DMS 273 (cell line): ENCODE measurements at regions not wholly inside any gene's neighbourhood (a gene's known extent, or its start where the extent isn't known, plus 50 kb on each side); places are given as distances from the start of the nearest gene placed in this dataset.
A peak's percentile ranks its signal among the peaks of the same experiment; 100 is the strongest.
"Not testable (repeated sequence)": the region's sequence is repeated elsewhere in the genome, so short reads cannot be mapped to it uniquely, and the experiment has no call there.

Source experiments
- DNase-seq: peaks from one replicate; lab custom pipeline; 2025; ENCODE audit not compliant: unreplicated experiment; lab: John Stamatoyannopoulos, UW

DNA sequence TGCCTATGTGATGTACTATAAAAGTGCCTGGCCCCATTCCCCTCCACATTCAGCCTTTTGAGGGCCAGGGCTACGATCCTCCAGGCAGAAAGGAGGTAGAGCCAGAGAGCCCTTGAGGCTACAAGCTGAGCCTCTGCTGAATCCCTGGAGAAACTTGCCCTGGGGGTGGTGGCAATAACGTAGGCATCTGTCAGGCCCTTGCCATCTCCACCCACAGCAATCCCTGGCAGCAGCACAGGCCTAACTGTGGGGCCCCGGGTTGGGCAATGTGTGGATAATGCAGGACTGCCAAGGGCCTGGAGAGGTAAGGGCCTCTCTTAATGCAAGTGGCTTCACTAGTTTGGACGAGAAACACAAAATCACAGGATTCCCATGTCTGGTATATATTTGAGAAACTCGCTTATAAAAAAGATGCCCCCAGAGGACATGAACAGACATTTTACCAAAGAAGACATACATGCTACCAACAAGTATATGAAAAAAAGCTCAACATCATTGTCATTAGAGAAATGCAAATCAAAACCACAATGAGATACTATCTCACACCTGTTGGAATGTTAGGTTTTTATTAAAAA, 99.0 kb downstream of the QRSL1 start:
- peak; percentile 15 for DNase-seq

GRCh38 chr6:106727480-106728149, 98.2 kb downstream of the QRSL1 start:
- DNase-seq: peak; percentile 26

DNA sequence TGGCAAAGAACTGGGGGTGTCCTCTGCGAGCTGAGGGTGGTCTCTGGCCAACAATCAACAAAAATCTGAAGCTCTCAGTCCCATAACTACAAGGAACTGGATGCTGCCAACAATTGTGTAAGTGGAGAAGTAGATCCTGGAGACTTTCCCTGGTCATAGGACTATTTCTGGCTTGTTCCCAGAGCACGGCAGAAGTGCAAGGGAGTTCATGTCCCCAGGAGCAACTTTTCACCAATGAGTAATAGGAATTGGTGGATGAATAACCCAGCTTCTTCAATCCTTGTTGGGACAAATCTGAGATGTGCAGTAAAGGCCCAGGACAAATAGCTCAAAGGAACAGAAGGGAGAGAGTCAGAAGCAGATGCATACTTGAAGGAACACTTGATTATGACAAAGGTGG, 95.5 kb downstream of the QRSL1 start:
- no peak for DNase-seq

DNA sequence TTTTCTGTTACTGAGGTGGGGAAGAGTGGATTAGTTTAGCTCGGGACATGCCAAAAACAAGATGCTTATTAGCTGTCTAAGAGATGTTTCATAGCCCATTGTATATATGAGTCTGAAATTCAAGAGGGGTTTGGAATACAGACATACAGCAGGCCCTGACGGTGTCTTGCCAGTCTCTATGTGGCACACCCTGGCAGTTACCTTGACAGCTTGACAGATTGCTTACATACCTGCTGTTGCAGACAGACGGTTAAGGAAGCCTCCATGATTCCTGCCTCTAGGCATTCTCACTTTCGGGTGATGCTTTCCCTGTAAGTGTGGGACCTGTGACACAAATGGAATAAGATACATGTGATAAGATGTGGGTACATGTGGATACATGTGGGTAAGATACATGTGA, 95.0 kb downstream of the QRSL1 start:
- no peak for DNase-seq

DNA sequence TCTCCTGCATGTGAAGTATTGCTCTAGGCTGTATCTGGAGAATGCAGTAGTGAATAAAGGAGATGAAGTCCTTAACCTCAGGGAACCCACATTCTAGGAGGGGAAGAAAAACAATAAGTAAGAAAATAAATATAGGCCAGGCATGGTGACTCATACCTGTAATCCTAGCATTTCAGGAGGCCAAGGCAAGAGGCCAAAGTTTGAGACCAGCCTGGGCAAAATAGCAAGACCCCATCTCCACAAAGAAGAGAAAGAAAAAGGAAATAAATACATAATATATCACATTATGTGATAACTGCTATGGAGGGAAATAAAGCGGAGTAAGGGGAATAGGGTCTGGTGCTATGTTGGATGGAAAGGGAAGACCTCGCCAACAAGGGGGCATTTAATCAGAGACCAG, 94.0 kb downstream of the QRSL1 start:
- not testable (repeated sequence) for DNase-seq

DNA sequence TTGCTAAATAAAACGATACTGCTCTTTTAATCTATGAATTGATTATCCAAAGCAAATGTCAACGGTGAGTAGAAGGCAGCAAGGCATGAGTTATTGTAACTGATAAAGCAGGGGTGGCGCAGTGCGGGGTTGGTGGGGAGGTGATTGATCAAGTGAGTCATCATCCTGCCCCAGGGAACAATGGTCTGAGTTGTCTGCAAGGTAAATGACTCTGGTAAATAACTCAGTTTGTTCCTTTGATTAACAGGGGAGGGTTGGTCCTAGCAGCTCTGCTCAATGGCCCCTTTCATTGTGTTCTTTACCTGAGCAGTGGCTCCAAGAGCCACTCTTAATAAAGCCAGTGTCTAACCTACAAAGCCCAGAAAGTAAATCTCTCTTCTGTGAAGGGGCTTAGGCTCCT, 91.8 kb downstream of the QRSL1 start:
- not testable (repeated sequence) for DNase-seq
